HCT116 (cell line): ENCODE measurements at regions not wholly inside any gene's neighbourhood (a gene's known extent, or its start where the extent isn't known, plus 50 kb on each side); places are given as distances from the start of the nearest gene placed in this dataset.

ENCODE experiments used
- ATAC-seq: fragments of 200-7000 bp; cut with Tn5 transposase; 2 replicates; pipeline ENCODE4 v1.9.1; 2020; ENCODE audit warnings: mild to moderate bottlenecking, moderate library complexity
- BruUV-seq: library from RNA; stranded (reverse); fragments of 400-500 nt; replicated peaks from 2 replicates; lab custom pipeline; 2021; lab: Mats Ljungman, UMichigan
- CTCF ChIA-PET: fragments of 300-600 bp; sonication (Branson Sonifier 250); formaldehyde crosslinking; loops from one replicate; lab custom pipeline; 2021; ENCODE audit warnings: antibody characterized with exemption; lab: Charles Lee
- POLR2A ChIA-PET: fragments of 300-600, 350-600 bp; sonication (Branson Sonifier 250); formaldehyde crosslinking; loops from one replicate; lab custom pipeline; 2021; ENCODE audit warnings: antibody characterized with exemption; lab: Charles Lee
- RAD21 ChIA-PET, 2 experiments: fragments of 300-600 bp; sonication (Branson Sonifier 250); formaldehyde crosslinking; loops; one replicate each; lab custom pipeline; 2023; ENCODE audit warnings: low total read pairs in 2 of 2; ENCODE audit not compliant: uncharacterized antibody in 2 of 2, unreplicated experiment in 2 of 2, low non-redundant PET in 1 of 2; lab: Charles Lee
- DNase-seq: peaks from one replicate; pipeline ENCODE4 v3.0.0-alpha.2; 2010; ENCODE audit warnings: low read depth, low spot score
- H2AFZ ChIP-seq: fragments of 200-600 bp; shearing (Covaris generic), sonication (generic); 2 replicates; pipeline ENCODE4 v1.6.1; 2017; ENCODE audit warnings: low read depth, mixed run types, mixed read lengths, antibody characterized with exemption, low read length; ENCODE audit not compliant: poor library complexity, severe bottlenecking
- H3K27ac ChIP-seq: 2 replicates; pipeline ENCODE4 v1.5.1; 2012; ENCODE audit warnings: low read depth, low read length
- H3K27me3 ChIP-seq: fragments of 200-600 bp; sonication (generic); 2 replicates; pipeline ENCODE4 v1.6.1; 2016; ENCODE audit warnings: mixed run types, low read length, mixed read lengths; ENCODE audit not compliant: insufficient read depth
- H3K36me3 ChIP-seq, 2 experiments: fragments of 200-500 bp in 1 of 2; fragments of 200-600 bp in 1 of 2; sonication (Bioruptor generic) in 1 of 2; sonication (generic) in 1 of 2; 2 replicates each; pipeline versions ENCODE4 v1.5.1 to v1.6.1; 2014 to 2016; ENCODE audit warnings: low read length in 2 of 2, inconsistent platforms in 1 of 2, mixed read lengths in 1 of 2, mixed run types in 1 of 2; ENCODE audit not compliant: insufficient read depth in 2 of 2, control insufficient read depth in 1 of 2
- H3K4me1 ChIP-seq, 2 experiments: fragments of 200-600 bp in 1 of 2; sonication (generic) in 1 of 2; 2 replicates each; pipeline versions ENCODE4 v1.5.1 to v1.6.1; 2012 to 2017; ENCODE audit warnings: low read length in 2 of 2, inconsistent platforms in 1 of 2, mild to moderate bottlenecking in 1 of 2, mixed read lengths in 1 of 2, mixed run types in 1 of 2, moderate library complexity in 1 of 2; ENCODE audit not compliant: insufficient read depth in 2 of 2, control insufficient read depth in 1 of 2
- H3K4me2 ChIP-seq: fragments of 200-600 bp; sonication (generic); 2 replicates; pipeline ENCODE4 v1.6.1; 2017; ENCODE audit warnings: mixed run types, low read length, mixed read lengths
- H3K4me3 ChIP-seq, 2 experiments: fragments of 200-600 bp in 1 of 2; sonication (generic) in 1 of 2; replicated peaks in 1 of 2; 2 replicates each; pipeline ENCODE4 v1.5.1; 2011 to 2016; ENCODE audit warnings: low read length in 2 of 2, control low read depth in 1 of 2, low read depth in 1 of 2, mild to moderate bottlenecking in 1 of 2, mixed read lengths in 1 of 2, mixed run types in 1 of 2
- H3K79me2 ChIP-seq: fragments of 200-600 bp; sonication (generic); 2 replicates; pipeline ENCODE4 v1.6.1; 2017; ENCODE audit warnings: mild to moderate bottlenecking, mixed run types, low read length, moderate library complexity, mixed read lengths; ENCODE audit not compliant: insufficient read depth
- H3K9ac ChIP-seq: fragments of 200-600 bp; sonication (generic); 2 replicates; pipeline ENCODE4 v1.6.1; 2016; ENCODE audit warnings: low read length, mixed read lengths
- H3K9me2 ChIP-seq: fragments of 200-600 bp; sonication (generic), shearing (Covaris generic); 2 replicates; pipeline ENCODE4 v1.6.1; 2017; ENCODE audit warnings: mixed run types, mild to moderate bottlenecking, moderate library complexity; ENCODE audit not compliant: insufficient read depth
- H3K9me3 ChIP-seq, 2 experiments: fragments of 200-500 bp in 1 of 2; fragments of 200-600 bp in 1 of 2; sonication (Bioruptor generic) in 1 of 2; sonication (generic) in 1 of 2; 2 replicates each; pipeline ENCODE4 v1.6.1; 2014 to 2017; ENCODE audit warnings: low read length in 2 of 2, mixed read lengths in 2 of 2, inconsistent platforms in 1 of 2, low read depth in 1 of 2, mild to moderate bottlenecking in 1 of 2, mixed run types in 1 of 2, moderate library complexity in 1 of 2; ENCODE audit not compliant: control insufficient read depth in 1 of 2, insufficient read depth in 1 of 2
- H4K20me1 ChIP-seq: fragments of 200-600 bp; sonication (generic), shearing (Covaris generic); 2 replicates; pipeline ENCODE4 v1.6.1; 2017; ENCODE audit warnings: mixed run types, mild to moderate bottlenecking, moderate library complexity; ENCODE audit not compliant: insufficient read depth
- CBX3 ChIP-seq: IDR thresholded peaks from 2 replicates; pipeline ENCODE4 v1.6.1; 2012; ENCODE audit warnings: low read depth
- CEBPB ChIP-seq: IDR thresholded peaks from 2 replicates; pipeline ENCODE4 v1.6.1; 2012; ENCODE audit warnings: low read depth
- ELF1 ChIP-seq: IDR thresholded peaks from 2 replicates; pipeline ENCODE4 v1.6.1; 2012; ENCODE audit warnings: low read depth, borderline replicate concordance
- EZH2 ChIP-seq: fragments of 200-600 bp; sonication (generic); IDR thresholded peaks from 2 replicates; pipeline ENCODE4 v1.6.1; 2017; ENCODE audit warnings: antibody characterized with exemption, mixed run types
- JUND ChIP-seq: IDR thresholded peaks from 2 replicates; pipeline ENCODE4 v1.6.1; 2012
- MAX ChIP-seq: IDR thresholded peaks from 2 replicates; pipeline ENCODE4 v1.6.1; 2012
- POLR2A ChIP-seq: IDR thresholded peaks from 2 replicates; pipeline ENCODE4 v1.7.0; 2011; ENCODE audit warnings: borderline replicate concordance; ENCODE audit not compliant: insufficient read depth, insufficient read length; ENCODE audit errors: extremely low read depth
- REST ChIP-seq: IDR thresholded peaks from 2 replicates; pipeline ENCODE4 v1.6.1; 2012; ENCODE audit warnings: low read depth
- SIN3A ChIP-seq: IDR thresholded peaks from 2 replicates; pipeline ENCODE4 v1.6.1; 2012; ENCODE audit warnings: low read depth
- SRF ChIP-seq: IDR thresholded peaks from 2 replicates; pipeline ENCODE4 v1.6.1; 2012; ENCODE audit warnings: low read depth
- ZBTB33 ChIP-seq: IDR thresholded peaks from 2 replicates; pipeline ENCODE4 v1.6.1; 2011; ENCODE audit warnings: mild to moderate bottlenecking, low read length, moderate library complexity; ENCODE audit not compliant: insufficient replicate concordance; ENCODE audit errors: extremely low read depth
- ZNF274 ChIP-seq: fragments of 200-500 bp; sonication (Bioruptor generic); IDR thresholded peaks from 2 replicates; pipeline ENCODE4 v1.6.1; 2014; ENCODE audit warnings: mild to moderate bottlenecking, low read depth, low read length, inconsistent platforms
- intact Hi-C: fragments of 100-400 bp; cut with micrococcal nuclease; formaldehyde crosslinking; loops from 2 replicates; pipeline ENCODE4 v1.10.0; 2022

DNA sequence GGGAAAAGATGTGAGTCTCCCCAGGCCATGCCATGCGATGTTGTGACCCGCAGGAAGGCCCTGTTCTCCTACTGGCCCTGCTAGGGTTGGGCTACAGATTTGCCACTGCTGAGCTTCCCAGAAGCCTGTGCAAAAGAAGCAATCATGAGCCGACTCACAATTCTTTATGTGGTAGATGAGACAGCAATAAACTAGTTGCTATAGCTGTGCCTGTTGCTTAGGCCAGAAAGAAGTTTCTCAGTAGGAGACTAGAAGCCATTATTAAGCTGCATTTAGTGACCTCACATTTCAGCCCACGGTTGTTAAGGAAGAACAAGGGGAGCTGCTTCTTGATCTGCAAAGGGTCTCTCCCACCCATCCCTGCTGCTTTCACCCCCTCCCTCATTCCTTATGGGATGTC is 239.4 kb upstream of the CRY1 start (continued):
- TF ChIP-seq ELF1 = no peak

- Histone ChIP-seq H3K4me2 (no peak overlapping the region), H3K79me2 (no peaks in the 10 kb centered on the region), H3K9ac (no peak overlapping the region), H3K27me3 (no peaks in the 10 kb centered on the region), H3K27ac (no peak overlapping the region), H3K9me3 (no peaks in the 10 kb centered on the region), H3K4me3 (no peak overlapping the region), H3K9me2 (no peaks in the 10 kb centered on the region), H3K4me1 (peaks cover 0 to 34% of the 10 kb centered on the region in 2 experiments; a peak in 3 of 4 replicates), H3K36me3 (no peaks in the 10 kb centered on the region), H4K20me1 (no peaks in the 10 kb centered on the region), H2AFZ (no peak overlapping the region)
- no TSS peak for BruUV-seq
- POLR2A ChIA-PET = no interaction called here
- RAD21 ChIA-PET = no interaction called here
- no peak for DNase-seq
- CTCF ChIA-PET = interaction anchor here (1.0 kb wide), 1 partner anchor 10 kb away, joined by 3 read pairs; no protein-coding TSS in a partner anchor
- intact Hi-C loops = no loop called here
- TF ChIP-seq MAX = no peak
- ATAC-seq = no peak
Measured at GRCh38 chr12:107335802-107336570, 242.6 kb upstream of the CRY1 start.

DNA sequence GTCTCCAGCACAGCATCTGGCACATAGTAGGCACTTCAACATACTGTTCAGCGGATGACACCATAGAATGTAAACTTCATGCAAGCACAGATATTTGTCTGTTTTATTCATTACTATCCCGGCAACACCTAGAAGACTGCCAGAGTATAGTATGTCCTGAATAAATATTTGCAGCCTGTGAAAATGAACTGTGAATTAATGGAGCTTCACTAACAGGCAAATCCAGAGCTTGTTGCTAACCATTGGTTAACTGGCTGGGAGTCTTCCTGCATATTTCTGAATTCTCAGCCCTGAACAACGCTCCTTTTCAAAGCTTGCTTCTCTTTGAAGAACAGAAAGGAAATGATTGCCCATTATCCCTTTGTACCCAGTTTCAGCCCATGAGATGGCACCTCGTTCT is 243.3 kb upstream of the CRY1 start:
- Histone ChIP-seq H2AFZ (no peak overlapping the region), H3K36me3 (no peaks in the 10 kb centered on the region), H4K20me1 (no peaks in the 10 kb centered on the region), H3K4me3 (no peak overlapping the region), H3K9me3 (no peaks in the 10 kb centered on the region), H3K4me1 (peaks cover 0 to 33% of the 10 kb centered on the region in 2 experiments; a peak in 2 of 4 replicates), H3K4me2 (no peak overlapping the region), H3K9me2 (no peaks in the 10 kb centered on the region), H3K9ac (no peak overlapping the region), H3K27ac (no peak overlapping the region), H3K79me2 (no peaks in the 10 kb centered on the region), H3K27me3 (no peaks in the 10 kb centered on the region)
- ATAC-seq = no peak
- CTCF ChIA-PET = interaction anchor here (1.0 kb wide), 1 partner anchor 11 kb away, joined by 3 read pairs; no protein-coding TSS in a partner anchor
- POLR2A ChIA-PET = no interaction called here
- BruUV-seq = no TSS peak
- DNase-seq = no peak
- intact Hi-C loops = no loop called here
- RAD21 ChIA-PET = no interaction called here
- TF ChIP-seq EZH2 = no peak
- TF ChIP-seq CEBPB = no peak
- no peak for TF ChIP-seq JUND
- no peak for TF ChIP-seq SRF
- TF ChIP-seq REST = no peak
- TF ChIP-seq SIN3A = no peak
- no peak for TF ChIP-seq CBX3
- no peak for TF ChIP-seq POLR2A
- no peak for TF ChIP-seq MAX
- no peak for TF ChIP-seq ELF1
- no peak for TF ChIP-seq ZBTB33
- no peak for TF ChIP-seq ZNF274
